HG03103 (cell line): ENCODE measurements at regions not wholly inside any gene's neighbourhood (a gene's known extent, or its start where the extent isn't known, plus 50 kb on each side); places are given as distances from the start of the nearest gene placed in this dataset.
"Not testable (repeated sequence)": the region's sequence is repeated elsewhere in the genome, so short reads cannot be mapped to it uniquely, and the experiment has no call there.

Source experiments
- ATAC-seq: cut with Tn5 transposase; IDR thresholded peaks from one replicate; pipeline ENCODE4 v1.9.1; 2021; ENCODE audit warnings: low read depth; ENCODE audit not compliant: unreplicated experiment

DNA sequence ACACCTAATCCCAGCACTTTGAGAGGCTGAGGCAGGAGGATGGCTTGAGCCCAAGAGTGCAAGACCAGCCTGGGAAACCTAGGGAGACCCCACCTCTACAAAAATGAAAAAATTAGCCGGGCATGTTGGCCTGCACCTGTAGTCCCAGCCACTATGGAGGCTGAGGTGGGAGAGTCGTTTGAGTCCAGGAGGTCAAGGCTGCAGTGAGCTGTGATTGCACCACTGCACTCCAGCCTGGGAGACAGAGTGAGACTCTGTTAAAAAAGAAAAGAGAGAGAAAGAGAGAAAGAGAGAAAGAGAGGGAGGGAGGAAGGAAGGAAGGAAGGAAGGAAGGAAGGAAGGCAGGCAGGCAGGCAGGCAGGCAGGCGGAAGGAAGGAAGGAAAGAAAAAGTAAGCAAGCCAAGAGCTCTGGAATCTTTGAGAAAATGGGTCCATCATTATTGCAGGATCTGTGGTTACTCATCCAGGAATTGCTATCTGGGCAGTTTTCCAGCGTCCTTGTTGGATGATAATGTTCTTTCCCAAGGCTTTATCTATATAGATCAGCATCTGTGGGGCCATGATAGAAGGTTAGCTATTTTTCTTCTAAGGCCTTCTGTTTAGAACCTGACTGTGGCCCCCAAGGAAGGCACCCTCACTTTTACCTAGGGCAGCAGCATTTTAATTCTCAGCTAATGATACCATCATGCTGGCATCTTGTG is 533.2 kb upstream of the CDH5 start:
- ATAC-seq: no peak

DNA sequence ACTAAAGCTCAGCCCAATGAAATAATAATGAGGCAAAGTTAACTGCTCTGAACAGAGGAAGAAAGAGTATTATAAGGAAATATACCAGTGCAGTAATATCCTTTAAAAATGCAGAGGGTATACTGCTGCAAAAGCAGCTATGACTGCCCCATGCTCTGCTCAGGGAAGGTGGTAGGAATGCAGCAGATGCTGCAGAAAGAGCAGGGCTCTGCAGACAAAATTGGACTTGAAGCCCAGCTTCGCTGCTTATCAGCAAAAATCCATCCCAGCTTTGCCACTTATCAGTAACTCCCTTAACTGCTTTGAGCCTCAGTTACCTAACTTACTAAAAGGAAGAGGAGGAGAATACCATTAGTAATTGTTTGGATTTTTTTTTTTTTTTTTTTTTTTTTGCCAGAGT is 533.8 kb upstream of the CDH5 start:
- ATAC-seq: no peak

DNA sequence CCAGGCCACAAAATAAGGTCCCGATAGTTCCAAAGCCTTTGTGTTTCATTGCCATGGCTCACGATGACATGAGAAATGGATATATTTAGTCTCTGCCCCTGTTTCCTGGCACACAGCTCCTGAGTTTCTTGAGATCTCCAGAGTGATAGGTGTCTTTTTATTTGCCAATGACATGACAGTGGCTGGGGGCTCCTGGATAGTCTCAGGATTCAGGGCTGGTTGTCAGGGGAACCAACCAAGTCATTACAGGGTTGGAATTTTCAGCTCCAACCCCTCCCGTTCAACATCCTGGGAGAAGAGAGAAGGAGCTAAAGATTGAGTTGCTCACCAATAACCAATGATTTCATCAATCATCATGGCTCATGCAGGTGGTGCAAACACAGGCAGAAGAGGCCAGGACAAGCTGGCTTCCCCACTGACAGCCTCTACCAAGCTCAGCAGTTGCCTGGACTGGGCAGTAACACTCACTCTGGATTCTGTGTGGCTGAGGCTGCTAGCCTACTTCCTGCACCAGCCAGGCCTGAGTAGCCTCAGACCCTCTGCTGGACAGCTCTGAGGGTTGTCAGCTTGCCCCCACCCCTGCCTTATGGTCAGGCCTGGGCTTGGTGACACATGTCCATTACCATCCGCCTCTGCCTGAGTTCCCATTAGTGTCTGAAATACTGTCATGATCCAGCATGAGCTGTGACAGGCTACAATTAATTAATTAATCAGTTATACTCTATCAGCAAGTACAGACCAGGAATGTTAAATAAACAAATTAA is 534.4 kb upstream of the CDH5 start:
- ATAC-seq: no peak

DNA sequence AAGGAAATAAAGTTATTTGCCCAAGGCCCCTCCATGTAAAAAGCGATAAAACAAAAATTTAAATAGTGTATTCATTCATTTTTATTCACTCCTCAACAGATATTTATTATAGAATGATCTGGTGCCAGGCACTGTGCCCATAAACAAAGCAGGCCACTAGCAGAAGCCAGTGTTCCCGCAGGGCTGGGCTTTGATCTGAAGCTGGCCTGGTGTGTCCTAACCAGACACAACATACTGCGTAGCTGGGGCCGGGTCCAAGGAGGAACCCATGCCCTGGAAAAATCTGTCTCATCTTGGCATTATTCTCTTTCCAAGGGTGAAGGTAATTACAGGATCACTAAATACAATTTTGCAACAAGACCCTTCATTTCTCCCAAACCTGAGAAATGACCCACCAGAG is 537.4 kb upstream of the CDH5 start:
- ATAC-seq: no peak

DNA sequence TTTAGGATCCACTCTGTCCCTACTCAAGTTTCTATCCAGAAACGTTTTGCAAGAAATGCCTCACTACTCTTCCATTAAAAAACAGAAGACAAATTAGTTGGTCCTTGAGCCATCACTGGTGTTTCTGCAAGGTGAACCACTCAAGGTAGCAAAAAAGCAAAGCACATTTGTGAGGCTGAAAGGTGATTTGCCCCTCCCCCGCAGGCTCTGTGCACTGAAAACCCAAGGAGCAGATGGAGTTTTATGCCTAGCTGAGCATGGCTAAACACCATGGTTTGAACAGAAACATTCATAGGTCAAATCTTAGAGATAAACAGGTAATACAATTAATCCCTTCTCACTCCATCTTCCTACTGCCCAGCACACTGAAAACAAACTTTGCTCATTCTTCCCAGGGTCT is 538.2 kb upstream of the CDH5 start:
- ATAC-seq: no peak

DNA sequence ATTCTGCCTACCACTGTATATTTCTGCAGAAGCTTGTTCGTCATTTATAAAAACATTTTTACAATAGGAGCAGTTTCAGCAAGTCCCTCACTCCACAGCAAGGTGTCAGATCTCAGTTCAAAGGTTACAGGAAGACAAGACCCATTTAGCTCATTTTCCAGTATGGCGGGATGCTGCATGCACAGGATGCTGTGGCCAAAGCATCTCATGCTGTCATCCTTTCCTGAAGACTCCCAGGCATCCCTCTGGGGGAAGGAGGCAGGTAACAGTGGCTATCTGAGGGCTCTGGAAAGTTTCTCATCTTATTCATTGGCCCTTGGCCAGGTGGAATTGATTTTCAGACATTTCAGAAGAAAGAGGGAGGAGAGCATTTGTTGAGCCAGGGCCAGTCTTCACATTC is 539.3 kb upstream of the CDH5 start:
- no peak for ATAC-seq

DNA sequence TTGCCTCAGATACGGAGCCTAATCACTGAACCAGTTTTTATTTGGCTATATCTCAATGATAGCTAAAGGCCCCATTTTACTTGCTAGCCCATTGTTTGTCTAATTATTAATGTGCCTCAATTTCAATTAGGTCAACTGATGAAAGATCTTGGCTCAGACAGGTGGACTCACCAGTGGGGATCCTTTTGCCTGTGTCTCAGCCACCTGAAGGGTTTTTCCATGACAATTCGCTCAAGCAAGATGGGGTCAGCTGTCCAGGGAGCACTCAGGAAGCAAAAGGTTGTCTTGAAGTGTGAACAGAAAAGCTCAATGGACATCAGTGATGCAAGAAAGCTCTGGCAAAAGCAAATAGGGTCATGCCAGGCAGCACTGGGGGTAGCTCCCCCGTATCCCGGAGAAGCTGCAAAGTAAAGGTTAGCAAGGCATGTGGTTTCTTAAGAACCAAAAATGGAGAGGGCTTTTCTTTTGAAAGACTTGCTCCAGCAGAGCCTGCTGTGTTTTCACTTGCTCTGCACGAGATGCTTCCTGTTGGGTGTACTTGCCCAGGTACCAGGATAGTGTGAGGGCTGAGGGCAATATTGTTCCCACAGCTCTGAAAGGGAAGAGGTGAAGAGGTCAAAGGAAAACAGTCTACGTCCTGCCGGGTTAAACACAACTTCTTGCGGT is 541.2 kb upstream of the CDH5 start:
- no peak for ATAC-seq

DNA sequence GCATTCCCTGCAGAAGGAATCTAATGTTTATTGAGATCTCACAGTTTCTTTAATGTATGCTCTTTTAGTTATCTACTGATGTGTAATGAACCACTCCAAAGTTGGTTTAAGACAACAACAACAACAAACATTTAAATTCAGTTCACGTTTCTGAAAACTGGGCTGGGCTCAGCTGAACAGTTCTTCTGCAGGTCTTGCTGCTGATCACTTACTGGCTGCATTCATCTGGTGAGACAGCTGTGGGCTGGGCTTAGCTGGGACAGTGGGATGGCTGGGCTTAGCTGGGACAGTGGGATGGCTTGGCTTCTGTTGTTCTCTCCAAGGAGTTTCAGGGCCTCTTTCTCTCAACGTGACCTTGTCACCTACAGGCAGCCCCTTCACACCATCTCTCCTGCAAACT is 544.3 kb upstream of the CDH5 start:
- no peak for ATAC-seq

DNA sequence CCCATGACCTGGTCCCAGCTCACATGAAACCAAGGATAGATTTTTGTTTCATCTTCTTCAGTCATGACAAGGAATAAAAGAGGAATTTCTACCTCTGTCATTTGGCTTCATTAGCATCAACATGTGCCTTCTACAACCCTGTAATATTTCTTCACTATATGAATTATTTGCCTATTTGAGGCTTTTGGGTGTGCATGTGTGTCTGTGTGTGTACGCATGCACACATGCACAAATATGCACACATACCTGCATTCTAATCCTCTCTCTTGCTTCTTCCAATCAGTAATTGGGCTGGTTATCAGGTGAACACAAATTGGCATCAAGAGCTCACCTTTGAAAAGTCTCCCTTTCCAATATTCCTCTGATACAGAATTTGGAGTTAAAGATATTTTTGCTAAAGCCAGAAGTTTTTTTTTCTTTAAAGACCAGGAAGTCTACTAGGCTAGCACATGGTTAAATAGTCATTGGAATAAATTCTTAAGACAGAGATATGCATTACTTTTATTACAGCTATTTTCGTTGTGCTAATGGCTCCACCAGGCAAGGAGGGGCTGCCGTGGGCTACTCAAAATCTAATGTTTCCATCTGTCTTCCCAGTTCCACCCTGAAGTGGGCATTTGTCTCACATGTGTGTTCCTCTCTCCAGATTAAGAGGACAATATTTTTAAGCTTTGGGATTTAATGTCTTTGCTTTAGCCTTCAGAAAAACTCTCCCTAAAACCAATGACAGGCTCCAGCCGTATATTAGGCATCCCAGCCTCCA is 547.2 kb upstream of the CDH5 start:
- ATAC-seq: no peak

DNA sequence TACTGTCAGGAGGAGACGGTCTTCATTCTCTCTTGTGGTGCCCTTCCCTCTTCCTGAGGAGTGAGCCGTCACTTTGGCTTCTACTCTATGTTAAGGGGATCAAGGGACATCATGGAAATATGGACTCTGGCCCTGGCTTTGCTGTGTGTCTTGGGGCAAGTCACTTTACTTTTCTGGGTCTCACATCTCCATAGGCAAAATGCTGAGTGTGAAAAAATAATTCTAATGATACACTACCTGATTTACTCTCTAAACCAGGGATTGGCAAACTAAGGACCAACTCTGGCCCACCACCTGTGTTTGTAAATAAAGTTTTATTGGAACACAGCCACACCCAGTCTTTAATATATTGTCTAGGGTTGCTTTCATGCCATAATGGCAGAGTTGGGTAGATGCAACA is 548.7 kb upstream of the CDH5 start:
- ATAC-seq: no peak

DNA sequence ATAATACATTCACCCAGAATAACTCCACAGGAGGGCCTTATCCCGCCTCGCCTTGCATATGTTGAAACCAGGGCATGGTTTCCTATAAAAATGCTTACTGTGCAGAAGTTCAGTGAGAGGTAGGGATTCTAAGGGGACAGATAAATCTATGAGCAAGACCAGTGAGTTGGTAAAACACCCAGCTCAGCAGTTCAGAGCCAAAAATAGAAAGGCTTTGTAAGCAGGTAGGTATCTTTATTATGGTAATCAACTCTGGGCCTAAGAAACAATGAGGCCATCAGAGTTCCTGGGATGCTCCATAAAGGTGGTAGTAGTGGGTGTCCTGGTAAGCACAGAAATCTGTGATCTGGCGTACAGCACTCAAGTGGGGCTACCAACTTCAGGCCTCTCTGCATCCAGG is 549.4 kb upstream of the CDH5 start:
- no peak for ATAC-seq

DNA sequence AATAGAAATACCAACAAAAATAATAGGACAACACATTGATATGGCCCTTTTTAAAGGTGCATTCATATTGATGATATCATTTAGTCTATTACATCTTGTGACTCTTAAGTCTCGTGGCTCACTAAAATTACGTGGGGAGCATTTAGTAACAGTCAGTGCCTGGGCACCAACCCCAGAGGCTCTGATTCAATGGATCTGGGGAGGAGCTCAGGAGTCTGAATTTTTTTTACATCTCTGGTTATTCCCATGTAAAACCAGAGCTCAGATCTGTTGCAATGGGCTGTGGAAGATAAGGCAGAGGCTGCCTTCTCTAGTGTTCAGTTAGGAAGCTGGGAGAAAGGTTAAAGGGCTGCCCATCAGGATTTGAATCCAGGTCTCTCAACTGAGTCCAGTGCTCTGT is 549.9 kb upstream of the CDH5 start:
- ATAC-seq: no peak

DNA sequence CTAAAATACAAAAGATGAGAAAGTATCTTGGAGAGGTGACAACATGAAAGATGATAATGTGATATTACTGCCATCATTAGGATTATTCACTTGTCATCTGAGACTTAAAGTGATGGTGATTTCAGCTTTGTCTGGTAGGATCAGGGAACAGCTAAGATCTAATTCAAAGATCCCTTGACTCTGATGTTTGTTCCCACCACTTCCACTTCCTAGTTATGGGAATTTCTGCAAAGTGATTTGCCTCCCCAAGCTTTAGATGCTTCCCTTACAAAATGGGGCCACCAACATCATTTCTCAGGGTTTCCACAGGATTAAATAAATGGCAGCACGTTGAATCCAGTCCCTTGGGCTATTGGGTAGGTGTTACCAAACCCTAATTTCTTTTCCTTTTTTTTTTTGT is 550.8 kb upstream of the CDH5 start:
- ATAC-seq: no peak

DNA sequence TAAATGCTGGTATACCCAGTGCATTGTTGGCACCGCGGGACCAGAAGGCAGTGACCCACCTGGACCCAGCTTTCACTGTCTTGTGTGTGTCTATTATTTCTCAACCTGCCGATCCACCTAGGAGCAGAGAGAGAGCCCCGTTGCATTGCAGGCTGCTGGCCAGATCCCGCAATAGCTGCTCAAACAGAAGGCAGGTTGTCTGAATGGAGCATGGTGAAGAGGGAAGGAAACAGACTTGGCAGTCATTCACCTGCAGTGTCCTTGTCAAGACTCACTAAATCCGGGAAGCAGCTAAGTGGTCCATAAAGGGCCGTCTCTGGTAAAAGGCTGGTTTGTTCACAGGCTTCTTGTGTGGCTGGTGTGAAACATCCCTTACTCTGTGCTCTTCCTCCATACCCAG is 552.6 kb upstream of the CDH5 start:
- not testable (repeated sequence) for ATAC-seq

DNA sequence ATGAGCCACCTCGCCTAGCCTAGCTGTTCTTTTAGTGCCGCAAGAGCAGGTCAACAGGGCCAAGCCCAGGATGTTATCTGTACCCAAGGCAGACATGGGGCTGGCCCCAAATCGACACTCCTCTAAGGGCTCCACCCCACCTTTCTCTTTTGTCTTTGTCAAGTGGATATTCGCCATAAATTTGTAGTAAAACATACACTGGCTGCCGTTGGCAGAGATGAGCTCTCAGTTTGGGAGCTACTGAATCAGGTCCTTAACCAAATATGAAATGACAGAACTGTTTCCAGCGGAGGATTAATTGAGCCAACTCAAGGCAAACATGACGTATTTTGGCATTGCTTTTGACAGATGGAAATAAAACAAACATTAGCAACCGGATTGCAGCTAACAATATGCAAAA is 556.9 kb upstream of the CDH5 start:
- no peak for ATAC-seq

DNA sequence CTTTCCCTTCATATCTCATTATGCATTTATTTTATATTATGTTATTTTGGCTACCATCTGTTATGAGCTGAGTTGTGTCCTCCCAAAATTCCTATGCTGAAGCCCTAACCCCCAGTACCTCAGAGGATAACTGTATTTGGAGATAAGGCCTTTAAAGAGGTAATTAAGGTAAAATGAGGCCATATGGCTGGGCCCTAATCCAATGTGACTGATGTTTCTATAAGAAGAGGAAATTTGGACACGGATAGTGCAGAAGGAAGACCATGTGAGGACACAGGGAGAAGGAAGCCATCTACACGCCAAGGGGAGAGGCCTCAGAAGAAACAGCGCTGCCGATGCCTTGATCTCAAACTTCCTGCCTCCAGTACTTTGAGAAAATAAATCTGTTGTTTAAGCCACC is 557.7 kb upstream of the CDH5 start:
- ATAC-seq: no peak

DNA sequence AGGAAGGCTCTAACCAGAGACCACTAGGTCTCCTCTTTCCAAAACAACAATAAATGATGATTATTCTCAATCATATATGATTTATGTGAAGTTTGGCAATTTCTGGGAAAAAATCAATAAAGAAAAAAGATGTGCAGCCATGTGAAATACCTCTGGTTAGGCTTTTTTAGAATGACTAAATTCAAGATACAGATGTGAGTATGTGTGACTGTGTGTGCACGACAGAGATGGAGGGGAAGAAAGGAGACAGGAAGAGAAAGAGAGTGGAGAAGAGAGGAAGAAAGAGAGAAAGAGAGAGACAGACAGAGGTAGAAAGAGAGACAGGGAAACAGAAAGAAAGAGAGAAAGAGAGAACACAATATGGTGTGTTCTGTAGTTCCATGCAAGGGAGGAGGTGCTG is 558.6 kb upstream of the CDH5 start:
- ATAC-seq: no peak

DNA sequence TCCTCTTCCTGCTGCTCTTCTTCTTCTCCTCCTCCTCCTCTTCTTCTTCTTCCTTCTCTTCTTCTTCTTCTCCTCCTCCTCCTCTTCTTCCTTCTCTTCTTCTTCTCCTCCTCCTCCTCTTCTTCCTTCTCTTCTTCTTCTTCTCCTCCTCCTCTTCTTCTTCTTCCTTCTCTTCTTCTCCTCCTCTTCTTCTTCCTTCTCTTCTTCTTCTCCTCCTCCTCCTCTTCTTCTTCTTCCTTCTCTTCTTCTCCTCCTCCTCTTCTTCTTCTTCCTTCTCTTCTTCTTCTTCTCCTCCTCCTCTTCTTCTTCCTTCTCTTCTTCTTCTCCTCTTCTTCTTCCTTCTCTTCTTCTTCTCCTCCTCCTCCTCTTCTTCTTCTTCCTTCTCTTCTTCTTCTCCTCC is 560.8 kb upstream of the CDH5 start:
- ATAC-seq: not testable (repeated sequence)

DNA sequence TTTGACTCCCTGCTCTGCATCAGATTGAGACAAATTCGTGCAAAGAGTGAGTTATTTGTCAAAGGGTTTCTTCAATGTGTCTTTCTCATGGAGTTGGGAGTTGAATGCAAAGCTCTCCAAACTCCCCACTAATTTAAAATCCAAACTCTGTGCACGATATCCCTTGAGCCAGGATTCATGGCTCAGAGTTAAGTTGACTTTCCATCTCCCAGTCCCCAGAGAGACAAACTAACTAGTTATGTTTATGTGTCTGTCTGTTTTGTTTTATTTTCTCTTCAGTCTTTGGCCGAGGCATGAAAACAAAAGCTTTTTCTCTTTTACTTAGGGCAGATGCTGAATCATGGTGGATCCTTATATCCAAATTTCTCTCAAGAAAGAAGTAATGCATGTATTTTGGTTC is 570.0 kb upstream of the CDH5 start:
- no peak for ATAC-seq

DNA sequence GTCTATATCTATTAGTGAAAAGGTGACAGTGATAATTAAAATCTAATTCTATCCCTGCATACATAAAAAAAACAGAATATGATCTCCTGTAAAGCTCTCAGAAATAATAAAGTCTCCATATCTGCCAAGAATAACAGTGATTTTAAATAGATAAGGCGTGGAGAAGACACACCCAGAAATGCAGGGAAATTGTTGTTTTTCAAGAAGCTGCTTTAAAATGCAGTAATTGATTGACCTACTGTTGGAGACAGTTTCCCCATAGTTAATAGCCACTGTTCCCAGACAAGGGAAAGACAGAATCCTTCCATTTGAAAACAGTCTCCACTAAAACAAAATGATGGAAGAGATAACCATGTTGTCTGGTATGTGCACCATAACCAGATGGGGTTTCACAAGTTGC is 571.5 kb upstream of the CDH5 start:
- no peak for ATAC-seq

DNA sequence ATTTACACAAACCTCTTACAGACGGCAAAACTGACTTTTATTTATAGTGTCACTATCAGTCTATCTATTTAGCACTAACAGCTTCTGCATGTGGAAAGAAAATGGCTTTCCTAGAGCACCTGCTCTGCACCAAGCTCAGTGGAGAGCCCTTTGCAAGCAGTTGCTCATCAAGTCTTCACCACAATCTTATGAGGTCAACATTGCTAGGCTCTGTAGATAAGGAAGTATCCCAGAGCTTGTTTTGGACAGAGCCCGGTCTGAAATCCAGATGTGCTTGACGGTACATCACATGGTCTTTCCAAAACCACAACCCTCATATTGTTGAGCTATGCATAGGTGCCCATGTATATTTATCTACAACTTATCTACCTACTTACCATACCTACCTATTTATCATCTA is 572.7 kb upstream of the CDH5 start:
- ATAC-seq: no peak
